ENCODE measurements at regions not wholly inside any gene's neighbourhood (a gene's known extent, or its start where the extent isn't known, plus 50 kb on each side); places are given as distances from the start of the nearest gene placed in this dataset.

- CTCF ChIA-PET (ENCODE audit: partially characterized antibody): no interaction called here
- H3K4me2 ChIP-seq (ENCODE audit: insufficient read depth in 1 of 2, low read depth in 2 of 2, low read length in 2 of 2): no peak overlapping the region
These were observed 654.9 kb downstream of the ZPLD1 start for GRCh38 chr3:103089758-103090157.

More at GRCh38 chr3:103089758-103090157, 654.9 kb downstream of the ZPLD1 start:
- no peak overlapping the region for H3K23ac ChIP-seq (ENCODE audit: insufficient read length)
- H4K91ac ChIP-seq (replicated peaks; ENCODE audit: insufficient read length, low read length): no peak overlapping the region
- H3K27ac ChIP-seq (ENCODE audit: low read depth, low read length): no peak overlapping the region
- H2BK120ac ChIP-seq (replicated peaks; ENCODE audit: low read depth, low read length): no peak overlapping the region
- H4K8ac ChIP-seq (ENCODE audit: extremely low read depth, insufficient read depth, low read length): no peak overlapping the region
- H2BK15ac ChIP-seq (ENCODE audit: low read length): no peak overlapping the region
- H3K4ac ChIP-seq (replicated peaks; ENCODE audit: insufficient read length, low read depth, low read length): no peak overlapping the region
- H3K9ac ChIP-seq (replicated peaks in 1 of 4; ENCODE audit: extremely low read depth in 1 of 4, low read depth in 3 of 4, low read length in 3 of 4): no peak overlapping the region
- no peak overlapping the region for H2BK5ac ChIP-seq (ENCODE audit: low read depth, low read length)
- no peak overlapping the region for H3K56ac ChIP-seq (replicated peaks; ENCODE audit: insufficient read length, low read depth, low read length)
- no peak overlapping the region for H3K4me3 ChIP-seq (ENCODE audit: extremely low read depth in 1 of 4, insufficient read depth in 2 of 4, low read depth in 3 of 4, low read length in 4 of 4)
- H2AK5ac ChIP-seq (ENCODE audit: low read depth, low read length): no peak overlapping the region
- no peak overlapping the region for H3K18ac ChIP-seq (ENCODE audit: extremely low read depth, low read length)
- FAIRE-seq: no peak
- H4K20me1 ChIP-seq (replicated peaks in 1 of 2; ENCODE audit: control insufficient read depth in 1 of 2, insufficient read depth in 2 of 2, low read length in 2 of 2): peaks cover 0 to 1% of the 10 kb centered on the region in 2 experiments
- POLR2A ChIA-PET (ENCODE audit: partially characterized antibody): no interaction called here
- no peak for TF ChIP-seq SP1 (IDR thresholded peaks at IDR 0.05; ENCODE audit: low read depth, low read length)
- TF ChIP-seq RNF2 (IDR thresholded peaks at IDR 0.05; ENCODE audit: borderline replicate concordance, low read depth, low read length, missing control alignments, poor library complexity, severe bottlenecking): no peak
- TF ChIP-seq BRCA1 (IDR thresholded peaks at IDR 0.05; ENCODE audit: low read depth, low read length): no peak
- no peak for TF ChIP-seq SUZ12 (IDR thresholded peaks at IDR 0.05; ENCODE audit: low read length)
- TF ChIP-seq CBX5 (IDR thresholded peaks at IDR 0.05; ENCODE audit: low read depth, low read length): no peak
- TF ChIP-seq, protein P1, sequence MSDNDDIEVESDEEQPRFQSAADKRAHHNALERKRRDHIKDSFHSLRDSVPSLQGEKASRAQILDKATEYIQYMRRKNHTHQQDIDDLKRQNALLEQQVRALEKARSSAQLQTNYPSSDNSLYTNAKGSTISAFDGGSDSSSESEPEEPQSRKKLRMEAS (IDR thresholded peaks at IDR 0.05): no peak
- TF ChIP-seq CREB1 (IDR thresholded peaks at IDR 0.05): no peak
- no peak for TF ChIP-seq BACH1 (IDR thresholded peaks at IDR 0.05; ENCODE audit: low read length)
- TF ChIP-seq CHD1 (IDR thresholded peaks at IDR 0.05; ENCODE audit: low read depth, low read length): no peak
- TF ChIP-seq KDM1A (IDR thresholded peaks at IDR 0.05; ENCODE audit: borderline replicate concordance, low read length): no peak
- no peaks in the 10 kb centered on the region for H3K9me3 ChIP-seq (ENCODE audit: insufficient read depth in 2 of 2, low read depth in 1 of 2, low read length in 1 of 2)
- H2BK12ac ChIP-seq (ENCODE audit: low read depth, low read length): no peak overlapping the region
- no peak overlapping the region for H3K14ac ChIP-seq (ENCODE audit: insufficient read length)
- no peaks in the 10 kb centered on the region for H3K79me1 ChIP-seq (ENCODE audit: low read depth, low read length)
- no peak overlapping the region for H2BK20ac ChIP-seq (ENCODE audit: low read length)
- no peaks in the 10 kb centered on the region for H3K23me2 ChIP-seq (ENCODE audit: low read depth, low read length)
- no peaks in the 10 kb centered on the region for H3K36me3 ChIP-seq (ENCODE audit: control insufficient read depth in 2 of 4, insufficient read depth in 4 of 4, low read length in 3 of 4)
- no peaks in the 10 kb centered on the region for H3K4me1 ChIP-seq (replicated peaks in 1 of 4; ENCODE audit: control insufficient read depth in 3 of 4, insufficient read depth in 4 of 4, low read length in 3 of 4)
- no peak overlapping the region for H4K5ac ChIP-seq (ENCODE audit: insufficient read length, low read depth, low read length)
- no peak for DNase-seq (ENCODE audit: low read depth in 1 of 2, low spot score in 2 of 2)
- H3K27me3 ChIP-seq (replicated peaks in 1 of 4; ENCODE audit: control insufficient read depth in 3 of 4, extremely low read depth in 1 of 4, insufficient read depth in 3 of 4, low read length in 3 of 4): no peaks in the 10 kb centered on the region
- H2AFZ ChIP-seq (ENCODE audit: low read length): no peak overlapping the region
- no peaks in the 10 kb centered on the region for H3K79me2 ChIP-seq (ENCODE audit: control insufficient read depth in 1 of 2, insufficient read depth in 2 of 2, low read length in 2 of 2)
